SU-DHL-6 (cell line): ENCODE measurements at regions not wholly inside any gene's neighbourhood (a gene's known extent, or its start where the extent isn't known, plus 50 kb on each side); places are given as distances from the start of the nearest gene placed in this dataset.

ENCODE experiments used
- EZH2phosphoT487 ChIP-seq: fragments of 200-600 bp; sonication (generic), shearing (Covaris generic); conservative IDR thresholded peaks from 2 replicates; pipeline ENCODE4 v1.6.1; 2018; ENCODE audit warnings: mild to moderate bottlenecking, antibody characterized with exemption, low read length, moderate library complexity, mixed read lengths
- TF ChIP-seq, protein P1 (sequence below): fragments of 200-600 bp; sonication (generic); IDR thresholded peaks from one replicate; pipeline ENCODE4 v1.5.1; 2017; ENCODE audit warnings: antibody characterized with exemption, mild to moderate bottlenecking, low read length, moderate library complexity; ENCODE audit not compliant: insufficient read depth, poor library complexity, severe bottlenecking

DNA sequence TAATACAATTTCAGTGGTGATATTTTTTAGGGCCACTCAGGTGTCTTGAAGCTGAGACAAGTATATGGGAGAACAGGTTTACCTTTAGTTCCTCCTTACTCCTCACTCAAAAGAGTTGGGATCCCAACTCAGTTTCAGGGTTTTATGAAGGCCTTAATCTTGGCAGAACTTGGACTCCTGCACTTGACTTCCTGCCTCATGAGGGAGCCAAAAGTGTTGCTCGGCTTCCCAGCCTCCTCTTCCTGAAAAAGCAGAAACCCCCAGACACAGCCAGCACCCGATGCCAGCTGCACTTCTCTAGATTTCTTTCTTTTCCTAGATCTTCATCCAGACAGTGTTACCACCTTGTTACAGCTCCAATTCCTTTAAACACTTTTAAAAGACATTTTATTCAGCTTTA lies 70.8 kb upstream of the TMPRSS2 start:
- TF ChIP-seq, protein P1, sequence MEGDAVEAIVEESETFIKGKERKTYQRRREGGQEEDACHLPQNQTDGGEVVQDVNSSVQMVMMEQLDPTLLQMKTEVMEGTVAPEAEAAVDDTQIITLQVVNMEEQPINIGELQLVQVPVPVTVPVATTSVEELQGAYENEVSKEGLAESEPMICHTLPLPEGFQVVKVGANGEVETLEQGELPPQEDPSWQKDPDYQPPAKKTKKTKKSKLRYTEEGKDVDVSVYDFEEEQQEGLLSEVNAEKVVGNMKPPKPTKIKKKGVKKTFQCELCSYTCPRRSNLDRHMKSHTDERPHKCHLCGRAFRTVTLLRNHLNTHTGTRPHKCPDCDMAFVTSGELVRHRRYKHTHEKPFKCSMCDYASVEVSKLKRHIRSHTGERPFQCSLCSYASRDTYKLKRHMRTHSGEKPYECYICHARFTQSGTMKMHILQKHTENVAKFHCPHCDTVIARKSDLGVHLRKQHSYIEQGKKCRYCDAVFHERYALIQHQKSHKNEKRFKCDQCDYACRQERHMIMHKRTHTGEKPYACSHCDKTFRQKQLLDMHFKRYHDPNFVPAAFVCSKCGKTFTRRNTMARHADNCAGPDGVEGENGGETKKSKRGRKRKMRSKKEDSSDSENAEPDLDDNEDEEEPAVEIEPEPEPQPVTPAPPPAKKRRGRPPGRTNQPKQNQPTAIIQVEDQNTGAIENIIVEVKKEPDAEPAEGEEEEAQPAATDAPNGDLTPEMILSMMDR = no peak
- no peak for TF ChIP-seq EZH2phosphoT487
